ENCODE measurements at regions not wholly inside any gene's neighbourhood (a gene's known extent, or its start where the extent isn't known, plus 50 kb on each side); places are given as distances from the start of the nearest gene placed in this dataset.

DNA sequence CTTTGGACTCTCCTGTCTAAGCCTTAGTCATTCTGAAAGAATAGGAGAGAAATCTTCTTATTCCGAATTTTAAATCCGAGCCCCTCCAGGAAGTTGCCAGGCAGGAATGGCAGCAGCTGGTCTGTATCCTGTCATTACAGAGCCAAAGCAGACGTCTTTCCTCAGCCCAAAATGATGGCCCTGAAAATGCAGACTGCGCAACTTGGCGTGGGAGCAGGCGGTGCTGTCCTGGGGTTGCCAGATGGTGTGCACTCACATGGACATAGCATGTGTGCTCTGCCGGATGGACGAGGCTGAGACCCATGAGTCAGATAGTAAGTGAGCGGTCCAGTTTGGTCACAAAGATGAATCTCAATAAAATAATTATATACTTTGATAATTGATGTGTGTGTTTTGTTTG, 410.4 kb downstream of the KCTD16 start:
- no peak for DNase-seq

DNA sequence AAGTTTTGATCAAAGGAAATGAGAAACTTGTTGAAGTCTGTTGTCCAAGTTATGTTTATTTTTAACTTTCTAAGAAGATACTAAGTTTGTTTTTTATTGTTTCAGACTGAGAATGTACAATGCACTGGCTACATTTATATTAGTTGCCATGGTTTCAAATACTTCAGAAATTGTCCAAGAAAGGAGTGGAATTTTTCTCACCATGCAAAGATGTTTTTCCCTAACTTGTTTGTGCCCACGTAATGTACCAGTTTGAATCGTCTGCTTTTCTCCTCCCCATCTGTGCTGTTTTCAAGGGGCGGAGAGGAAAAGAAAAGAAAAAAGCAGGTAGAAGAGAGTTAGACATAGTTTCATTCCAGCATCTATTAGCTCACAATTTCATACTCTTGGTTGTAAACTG, 407.0 kb downstream of the KCTD16 start:
- no peak for DNase-seq

DNA sequence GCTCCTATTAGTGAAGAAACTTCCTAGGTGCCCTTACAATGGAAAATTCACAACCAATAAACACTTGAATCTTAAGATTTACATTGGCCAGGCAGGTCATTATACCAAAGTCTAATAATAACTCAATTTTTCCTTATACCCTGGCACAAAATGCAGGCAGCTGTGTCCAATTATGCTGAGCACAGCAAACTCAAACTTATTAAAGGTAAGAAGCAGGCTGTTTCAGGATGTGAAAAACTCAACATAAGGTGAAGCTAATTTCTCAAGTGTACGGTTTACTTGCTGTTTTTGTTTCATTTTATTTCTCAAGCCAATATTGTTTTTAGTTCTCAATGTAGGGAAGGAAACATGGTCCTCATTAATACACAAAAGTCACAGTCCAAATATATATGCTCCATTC, 405.1 kb downstream of the KCTD16 start:
- no peak for DNase-seq

DNA sequence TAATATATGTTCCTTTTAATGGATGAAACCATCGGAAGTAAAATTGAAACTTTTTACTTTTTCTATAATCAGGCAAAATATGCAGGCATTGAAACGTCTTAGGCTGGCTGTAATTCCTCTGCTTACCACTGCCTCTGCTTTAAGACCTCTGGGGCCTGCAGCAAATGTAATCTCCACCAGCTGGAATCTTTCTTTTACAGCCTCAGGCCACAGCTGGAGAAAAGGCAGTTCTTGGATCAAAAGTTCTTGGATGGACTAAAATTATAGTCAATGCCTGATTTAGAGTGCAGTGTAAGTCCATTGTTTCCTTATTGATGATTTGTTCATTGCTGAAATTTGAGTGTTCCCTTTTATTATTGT, 396.7 kb downstream of the KCTD16 start:
- no peak for DNase-seq

DNA sequence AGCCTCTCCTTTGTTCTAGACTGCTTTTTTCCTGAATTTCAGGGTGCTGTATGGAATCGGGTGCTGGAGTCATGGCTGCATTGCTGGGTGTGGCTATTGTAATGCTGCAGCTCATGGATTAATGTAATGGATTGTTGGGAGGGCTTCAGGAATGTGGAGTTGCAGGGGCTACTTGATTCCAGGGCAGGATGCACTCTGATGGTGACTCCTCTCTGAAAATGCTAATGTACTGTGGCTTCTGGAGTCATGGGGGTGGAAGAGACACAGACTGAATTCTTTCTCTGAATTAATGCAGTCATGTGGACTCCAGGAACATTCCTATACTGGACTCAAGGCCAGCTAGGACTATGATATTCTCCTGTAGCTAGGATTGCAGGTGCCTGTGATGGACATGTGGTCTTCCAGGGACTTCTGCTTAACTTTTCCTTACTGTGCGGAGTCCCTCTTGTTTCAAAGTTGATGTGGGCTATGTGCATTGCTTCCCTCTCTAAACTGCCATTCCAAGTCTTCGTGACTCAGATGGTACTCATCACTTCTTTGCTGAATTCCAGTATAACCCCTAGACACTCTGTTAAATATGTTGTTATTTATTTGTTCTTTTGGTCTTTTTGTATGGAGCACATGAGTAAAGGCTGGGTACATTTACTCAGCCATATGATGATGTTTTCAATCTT, 396.2 kb downstream of the KCTD16 start:
- DNase-seq: no peak

DNA sequence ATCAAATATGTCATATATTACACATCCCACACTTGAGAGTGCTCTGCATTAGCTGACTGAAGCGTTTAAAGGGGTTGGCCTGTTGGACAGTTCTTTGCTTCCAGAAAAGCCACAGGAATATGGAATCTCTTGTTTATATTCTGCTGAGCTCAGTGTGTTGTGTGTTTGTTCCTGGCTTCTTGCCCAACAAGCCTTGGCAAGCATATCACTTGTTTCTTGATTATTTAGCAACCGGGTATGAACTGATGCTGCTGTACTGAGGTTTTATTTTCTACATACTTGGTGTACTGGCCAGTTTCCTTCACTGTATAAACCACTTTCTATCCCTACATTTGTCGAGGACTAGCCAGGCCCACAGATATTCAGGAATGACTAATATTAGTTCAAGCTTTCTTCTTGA, 378.9 kb downstream of the KCTD16 start:
- no peak for DNase-seq

DNA sequence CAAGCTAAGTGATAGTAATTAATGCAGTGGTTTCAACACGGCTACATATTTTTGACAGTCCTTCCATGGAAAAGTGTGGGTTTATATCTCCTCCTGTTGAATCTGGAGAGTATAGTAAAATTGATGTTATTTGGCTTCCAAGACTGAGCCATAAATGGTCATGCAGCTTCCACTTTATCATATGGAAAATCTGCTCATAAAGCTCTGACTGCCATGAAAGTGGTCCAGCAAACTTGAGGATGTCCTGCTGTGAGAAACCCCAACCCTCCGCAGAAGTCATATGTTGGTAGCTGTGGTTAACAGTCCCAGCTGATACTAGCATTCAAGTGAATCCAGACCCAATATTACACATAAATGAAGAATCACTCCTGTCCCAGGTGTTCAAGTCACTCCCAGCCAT, 378.3 kb downstream of the KCTD16 start:
- DNase-seq: no peak

DNA sequence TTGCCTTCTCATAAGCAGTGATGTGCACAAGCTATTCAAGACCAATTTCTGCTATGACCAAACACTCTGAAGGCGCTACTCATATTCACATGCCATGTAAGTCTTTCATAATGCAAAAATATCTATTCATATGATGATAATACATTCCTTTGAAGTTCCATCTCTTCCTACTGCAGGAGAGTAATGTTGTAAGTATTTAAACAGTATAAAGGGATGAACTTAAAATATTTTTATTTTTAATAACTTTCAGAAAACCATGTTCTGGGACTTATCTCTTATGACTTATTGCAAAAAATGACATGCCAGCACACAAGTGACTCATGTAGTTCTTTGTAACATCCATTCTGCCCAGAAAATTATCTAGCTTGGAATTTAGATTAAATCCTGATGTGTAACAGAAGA, 376.4 kb downstream of the KCTD16 start:
- no peak for DNase-seq

DNA sequence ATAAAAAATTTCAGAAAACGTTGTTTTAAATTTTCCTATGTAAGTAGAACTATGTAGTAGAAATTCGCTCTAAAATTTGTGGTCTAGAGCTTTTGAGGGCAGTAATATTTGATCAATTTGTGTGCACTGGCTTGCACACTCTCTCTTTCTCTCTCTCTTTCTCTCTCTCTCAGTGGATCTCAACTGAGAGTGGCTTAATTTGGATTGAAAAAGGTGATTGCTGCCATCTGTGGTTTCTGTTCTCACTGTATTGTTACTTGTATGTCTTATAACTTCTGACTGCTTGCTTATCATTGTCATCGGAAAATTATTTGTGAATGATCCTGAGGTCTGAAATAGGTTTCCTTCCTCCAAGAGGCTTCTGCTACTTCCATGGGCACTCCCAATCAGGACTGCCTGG, 368.2 kb downstream of the KCTD16 start:
- DNase-seq: no peak

Measured in SHP77 treated with DMSO at 0.1 percent for 48 hours (cell line).